MG63 (cell line): ENCODE measurements at regions not wholly inside any gene's neighbourhood (a gene's known extent, or its start where the extent isn't known, plus 50 kb on each side); places are given as distances from the start of the nearest gene placed in this dataset.

Experiments
- DNase-seq: peaks from one replicate; pipeline ENCODE4 v3.0.0-alpha.2; 2020
- H3K27me3 ChIP-seq: fragments of 250-450 bp; sonication (Bioruptor Pico); 2 replicates; pipeline ENCODE4 v1.5.1; 2020; ENCODE audit warnings: mild to moderate bottlenecking, moderate library complexity
- H3K36me3 ChIP-seq: fragments of 250-450 bp; sonication (Bioruptor Pico); 2 replicates; pipeline ENCODE4 v1.5.1; 2020; ENCODE audit warnings: mild to moderate bottlenecking, moderate library complexity
- H3K4me3 ChIP-seq: fragments of 250-450 bp; sonication (Bioruptor Pico); 2 replicates; pipeline ENCODE4 v1.5.1; 2020; ENCODE audit warnings: mild to moderate bottlenecking, moderate library complexity
- H3K9me3 ChIP-seq: fragments of 250-450 bp; sonication (Bioruptor Pico); 2 replicates; pipeline ENCODE4 v1.5.1; 2020; ENCODE audit warnings: mild to moderate bottlenecking, moderate library complexity

GRCh38 chr12:16492240-16492639, 113.7 kb downstream of the LMO3 start:
- Histone ChIP-seq H3K9me3 (no peaks in the 10 kb centered on the region), H3K36me3 (no peaks in the 10 kb centered on the region), H3K27me3 (no peaks in the 10 kb centered on the region), H3K4me3 (no peak overlapping the region)
- no peak for DNase-seq

GRCh38 chr12:16492820-16493797, 112.9 kb downstream of the LMO3 start:
- Histone ChIP-seq H3K4me3 (no peak overlapping the region), H3K27me3 (no peaks in the 10 kb centered on the region), H3K36me3 (no peaks in the 10 kb centered on the region), H3K9me3 (no peaks in the 10 kb centered on the region)
- DNase-seq, result no peak

- no peak for DNase-seq
- Histone ChIP-seq H3K9me3 (no peaks in the 10 kb centered on the region), H3K4me3 (no peak overlapping the region), H3K36me3 (no peaks in the 10 kb centered on the region), H3K27me3 (no peaks in the 10 kb centered on the region)
Measured at GRCh38 chr12:16495196-16495595, 110.8 kb downstream of the LMO3 start.
